Stimulated activated CD4-positive, alpha-beta T cell treated with anti-CD3 and anti-CD28 coated beads, Interleukin-15, amount 100 ng/mL, for 24 hours (primary cell): ENCODE measurements at regions not wholly inside any gene's neighbourhood (a gene's known extent, or its start where the extent isn't known, plus 50 kb on each side); places are given as distances from the start of the nearest gene placed in this dataset.
"Not testable (repeated sequence)": the region's sequence is repeated elsewhere in the genome, so short reads cannot be mapped to it uniquely, and the experiment has no call there.

Source experiments
- DNase-seq: peaks from one replicate; pipeline ENCODE4 v3.0.0-alpha.2; 2020

GRCh38 chr2:87319705-87320104 lies 298.1 kb upstream of the PLGLB1 start:
- DNase-seq, result not testable (repeated sequence)

DNA sequence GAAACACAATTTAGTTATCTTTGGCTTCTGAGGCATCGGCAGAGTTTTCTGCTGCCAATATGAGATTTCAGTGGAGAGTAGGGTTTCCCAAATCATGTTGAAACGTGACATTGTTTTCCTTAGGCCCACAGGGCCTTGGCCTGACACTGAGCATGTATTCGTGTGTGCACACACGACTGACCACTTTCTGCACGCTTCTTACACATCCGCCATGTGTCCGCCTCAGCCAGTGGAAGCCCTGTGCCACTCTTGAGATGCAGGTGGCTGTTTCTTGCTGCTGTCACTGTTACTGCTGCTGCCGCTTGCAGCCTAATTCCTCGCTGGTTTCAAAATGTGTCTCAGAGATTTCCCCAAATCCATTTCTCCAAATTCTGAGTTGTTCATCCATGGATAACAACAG lies 299.6 kb upstream of the PLGLB1 start:
- DNase-seq, result not testable (repeated sequence)

- not testable (repeated sequence) for DNase-seq
Measured at GRCh38 chr2:87324335-87325041, 302.8 kb upstream of the PLGLB1 start.

- DNase-seq, result not testable (repeated sequence)
Measured at GRCh38 chr2:87325042-87325910, 303.6 kb upstream of the PLGLB1 start.

DNA sequence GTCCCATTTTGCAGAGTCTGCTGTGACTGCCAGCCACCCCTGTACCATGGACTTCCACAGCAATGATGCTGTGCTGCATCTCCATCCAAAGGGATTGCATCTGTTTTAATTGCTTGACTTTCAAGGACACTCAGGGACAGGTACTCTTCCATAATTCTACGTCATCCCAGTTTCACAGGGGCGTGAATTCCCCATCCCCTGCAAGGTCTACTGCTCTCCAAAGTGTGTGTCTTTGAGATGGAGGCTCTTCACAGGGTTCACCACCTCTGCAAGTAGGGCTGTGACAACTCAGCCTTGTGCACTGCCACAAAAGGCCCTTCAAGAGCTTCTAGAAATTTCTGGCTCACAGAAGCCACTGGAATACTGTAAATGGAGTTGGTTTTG lies 304.3 kb upstream of the PLGLB1 start:
- DNase-seq, result not testable (repeated sequence)

DNA sequence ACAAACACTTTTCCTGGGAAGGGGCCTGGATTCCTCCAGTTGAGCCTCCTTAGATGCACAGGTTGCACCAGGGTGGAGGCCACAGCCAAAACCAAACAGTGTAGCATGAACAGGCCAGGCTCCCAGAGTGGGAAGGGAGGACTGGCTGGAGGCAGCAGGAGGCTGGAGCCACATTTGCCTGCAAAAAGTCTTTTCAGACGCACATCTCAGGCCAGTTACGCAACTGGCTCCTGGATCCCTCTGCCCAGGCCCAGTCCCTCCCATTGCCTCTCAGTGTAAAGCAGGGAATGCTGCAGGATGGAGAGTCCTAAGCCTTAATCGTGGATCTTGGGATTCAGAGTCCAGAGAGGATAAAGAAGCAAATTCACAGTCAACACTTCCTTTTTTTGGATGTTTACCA lies 305.1 kb upstream of the PLGLB1 start:
- not testable (repeated sequence) for DNase-seq

GRCh38 chr2:87327648-87328371 lies 306.2 kb upstream of the PLGLB1 start:
- not testable (repeated sequence) for DNase-seq

DNA sequence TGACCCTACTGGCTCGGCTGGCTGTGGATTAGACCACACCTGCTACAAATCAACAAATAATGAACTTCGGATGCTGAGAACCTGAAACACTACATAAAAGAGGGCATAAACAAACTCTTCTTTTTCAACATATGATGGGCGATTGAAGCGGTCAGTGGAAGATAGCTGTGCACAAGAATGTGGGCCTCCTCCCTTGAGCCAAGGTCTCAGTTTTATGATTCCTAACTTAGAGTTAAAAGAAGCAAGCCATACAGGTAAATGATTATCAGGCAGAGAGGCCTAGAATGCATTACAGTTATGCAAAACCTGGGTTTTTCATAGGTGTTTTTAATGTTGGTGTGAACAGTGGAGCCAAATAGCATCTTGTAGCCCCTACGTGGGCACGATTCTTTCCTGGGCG lies 307.9 kb upstream of the PLGLB1 start:
- not testable (repeated sequence) for DNase-seq

- not testable (repeated sequence) for DNase-seq
Measured at GRCh38 chr2:87330486-87330885, 308.8 kb upstream of the PLGLB1 start.

GRCh38 chr2:87331940-87332583 lies 310.4 kb upstream of the PLGLB1 start:
- not testable (repeated sequence) for DNase-seq

DNA sequence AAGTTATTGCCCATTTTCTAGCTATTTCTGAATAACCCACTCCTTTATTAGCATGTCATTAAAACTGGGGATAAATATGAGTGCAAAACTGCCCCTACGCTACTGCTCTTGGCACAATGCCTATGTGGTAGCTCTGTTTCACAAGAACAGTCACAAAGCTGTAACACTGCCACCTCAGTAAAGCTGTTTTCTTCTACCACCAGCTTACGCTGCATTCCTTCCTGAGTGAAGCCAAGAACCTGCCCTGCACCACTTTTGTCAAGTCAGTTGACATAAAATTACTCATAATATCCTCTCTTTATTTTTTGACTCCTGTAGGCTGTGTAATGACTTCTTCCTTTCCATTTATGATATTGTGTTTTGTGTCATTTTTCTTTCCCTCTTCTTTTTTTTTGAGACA lies 313.2 kb upstream of the PLGLB1 start:
- not testable (repeated sequence) for DNase-seq

DNA sequence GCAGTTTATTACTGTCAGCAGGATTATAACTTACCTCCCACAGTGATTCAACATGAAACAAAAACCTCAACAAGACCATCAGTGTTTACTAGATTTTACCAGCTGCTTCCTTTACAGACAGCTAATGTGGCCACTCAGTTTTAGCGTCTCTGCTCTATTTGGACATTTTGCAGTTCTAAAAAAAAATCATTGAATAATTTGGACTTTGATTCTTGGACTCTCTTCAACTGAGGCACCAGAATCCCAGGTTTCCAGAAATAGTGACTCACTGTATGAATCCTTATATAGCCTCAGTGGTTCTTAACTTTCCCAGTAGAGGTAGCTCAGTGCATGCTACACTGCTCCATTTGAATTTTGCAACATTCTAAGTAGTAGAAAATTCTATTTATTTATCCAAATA lies 317.4 kb upstream of the PLGLB1 start:
- DNase-seq, result not testable (repeated sequence)

GRCh38 chr2:87341601-87342014 lies 320.0 kb upstream of the PLGLB1 start:
- peak; percentile 70 for DNase-seq

DNA sequence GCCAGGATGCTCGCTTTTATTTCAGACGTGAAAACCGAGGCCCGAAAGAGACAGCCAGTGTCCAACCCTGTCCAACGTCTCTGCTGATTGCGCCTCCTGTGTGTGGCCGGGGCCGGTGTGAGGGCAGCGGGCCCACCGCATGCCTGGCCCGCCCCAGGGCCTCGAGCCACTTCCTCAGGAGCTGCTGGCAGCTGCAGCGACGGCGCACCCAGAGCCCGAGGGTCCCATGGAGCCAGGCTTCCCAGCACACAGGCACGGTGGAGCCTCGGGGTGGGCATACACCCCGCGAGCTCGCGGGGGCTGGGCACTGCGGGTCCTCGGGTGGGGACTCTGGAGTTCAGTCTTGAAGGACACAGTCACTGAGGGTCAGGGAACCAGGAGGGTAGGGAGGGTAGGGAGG lies 320.5 kb upstream of the PLGLB1 start:
- not testable (repeated sequence) for DNase-seq

DNA sequence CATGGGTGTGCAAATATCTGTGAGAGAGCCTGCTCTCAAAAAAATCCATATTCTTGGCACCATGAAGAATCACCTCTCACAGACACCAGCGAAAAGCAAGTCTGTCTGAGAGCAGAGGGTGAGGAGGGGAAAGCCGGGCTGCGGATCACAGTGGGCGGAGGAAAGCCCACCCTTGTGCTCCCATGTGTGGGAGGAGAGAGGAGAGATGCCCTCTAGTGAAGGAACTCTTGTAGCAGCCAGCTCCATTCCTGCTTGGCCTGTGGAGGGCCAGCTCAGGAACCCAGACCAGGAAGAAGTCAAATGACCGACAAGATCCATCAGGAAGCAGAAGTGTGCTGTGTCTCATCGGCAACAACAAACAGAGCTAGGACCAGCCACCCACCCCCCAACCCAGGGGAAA lies 321.7 kb upstream of the PLGLB1 start:
- DNase-seq, result not testable (repeated sequence)

DNA sequence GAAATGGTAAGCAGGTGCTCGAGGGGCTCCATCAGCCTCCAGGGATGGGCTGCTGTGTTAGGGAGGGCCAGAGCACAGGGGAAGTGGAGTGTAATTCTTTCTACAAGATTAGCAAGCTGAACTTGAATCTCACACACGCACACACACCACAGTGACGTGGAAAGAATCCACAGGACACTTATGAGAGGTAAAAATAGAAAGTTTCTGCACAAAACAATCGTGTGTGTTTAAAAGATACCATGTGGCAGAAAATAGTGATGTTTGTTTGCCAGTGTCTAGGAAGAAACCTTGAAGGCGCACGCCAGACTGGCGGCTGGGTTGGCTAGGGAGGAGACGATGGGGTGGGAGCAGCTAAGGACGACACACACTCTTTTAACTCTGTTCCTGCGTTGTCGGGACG lies 323.6 kb upstream of the PLGLB1 start:
- DNase-seq, result not testable (repeated sequence)

DNA sequence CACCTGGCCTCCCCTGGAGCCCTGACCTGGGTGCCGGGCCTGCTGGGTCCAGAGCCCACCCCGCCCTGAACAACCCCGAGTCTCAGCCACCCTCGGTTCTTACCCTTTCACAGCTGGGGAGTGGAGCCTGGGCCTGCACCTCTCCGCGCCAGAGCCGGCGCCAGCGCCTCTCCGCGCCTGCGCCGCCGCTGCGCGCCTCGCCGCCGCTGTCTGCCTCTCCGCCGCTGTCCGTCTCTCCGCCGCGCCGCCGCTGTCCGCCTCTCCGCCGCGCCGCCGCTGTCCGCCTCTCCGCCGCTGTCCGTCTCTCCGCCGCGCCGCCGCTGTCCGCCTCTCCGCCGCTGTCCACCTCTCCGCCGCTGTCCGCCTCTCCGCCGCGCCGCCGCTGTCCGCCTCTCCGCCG lies 326.9 kb upstream of the PLGLB1 start:
- not testable (repeated sequence) for DNase-seq

DNA sequence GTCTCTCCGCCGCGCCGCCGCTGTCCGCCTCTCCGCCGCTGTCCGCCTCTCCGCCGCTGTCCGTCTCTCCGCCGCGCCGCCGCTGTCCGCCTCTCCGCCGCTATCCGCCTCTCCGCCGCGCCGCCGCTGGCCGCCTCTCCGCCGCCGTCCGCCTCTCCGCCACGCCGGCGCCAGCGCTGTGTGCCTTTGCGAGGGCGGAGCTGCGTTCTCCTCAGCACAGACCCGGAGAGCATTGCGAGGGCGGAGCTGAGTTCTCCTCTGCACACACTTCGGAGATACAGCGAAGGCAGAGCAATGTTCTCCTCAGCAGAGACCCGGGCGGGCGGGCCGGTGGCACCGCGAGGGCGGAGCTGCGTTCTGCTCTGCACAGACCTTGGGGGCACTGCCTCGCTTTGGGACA lies 327.4 kb upstream of the PLGLB1 start:
- not testable (repeated sequence) for DNase-seq

DNA sequence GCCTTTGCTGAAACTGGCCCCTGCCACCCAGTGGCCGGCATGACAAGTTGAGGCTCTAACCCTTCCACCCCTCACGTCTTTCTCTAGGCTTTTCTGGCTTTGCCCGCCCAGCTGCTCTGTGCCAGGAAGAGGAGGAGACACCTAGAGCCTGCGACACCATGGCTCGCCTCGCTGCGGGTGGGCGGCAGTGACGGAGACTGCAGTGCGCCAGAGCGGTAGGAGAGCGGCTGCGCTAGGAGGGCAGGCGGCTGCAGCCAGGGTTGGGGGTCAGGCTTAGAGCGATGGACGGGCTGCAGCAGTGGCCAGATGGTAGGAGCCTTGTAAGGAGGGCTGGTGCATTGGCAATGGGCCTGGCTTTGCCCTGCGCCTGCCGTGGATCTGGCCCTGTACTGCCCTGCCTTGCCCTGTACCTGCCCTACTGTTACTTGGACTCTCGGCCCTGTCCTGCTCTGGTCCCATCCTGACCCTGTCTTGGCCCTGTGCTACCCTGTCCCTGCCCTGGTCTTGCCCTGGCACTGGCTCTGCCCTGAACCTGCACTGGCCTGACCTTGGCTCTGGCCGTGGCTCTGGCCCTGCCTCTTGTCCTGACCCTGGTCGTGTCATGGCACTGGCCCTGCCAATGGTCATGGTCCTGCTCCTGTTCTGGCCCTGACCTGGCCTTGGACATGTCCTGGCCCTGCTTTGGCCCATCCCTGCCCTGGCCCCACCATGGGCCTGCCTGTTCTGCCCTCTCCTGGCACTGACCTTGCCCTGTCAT lies 330.7 kb upstream of the PLGLB1 start:
- DNase-seq, result not testable (repeated sequence)

DNA sequence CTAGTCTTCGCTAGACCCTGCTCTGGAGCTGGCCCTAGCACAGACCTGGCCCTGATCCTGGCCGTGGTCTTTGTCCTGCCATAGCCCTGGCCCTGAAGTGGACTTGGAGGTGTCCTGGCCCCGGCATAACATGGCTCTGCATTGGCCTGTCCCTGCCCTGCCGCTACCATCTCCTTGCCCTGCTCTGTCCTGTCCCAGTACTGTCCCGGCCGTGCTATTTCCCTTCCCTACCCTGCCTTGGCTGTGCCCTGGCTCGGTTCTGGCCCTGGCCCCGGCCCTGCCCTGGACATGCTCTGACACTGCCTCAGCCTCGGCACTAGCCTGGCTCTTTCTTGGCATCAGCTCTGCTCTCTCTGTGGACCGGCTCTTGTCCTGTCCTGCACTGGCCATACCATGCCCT lies 331.8 kb upstream of the PLGLB1 start:
- DNase-seq, result not testable (repeated sequence)

GRCh38 chr2:87354102-87354501 lies 332.5 kb upstream of the PLGLB1 start:
- not testable (repeated sequence) for DNase-seq

GRCh38 chr2:87360250-87360649 lies 338.6 kb upstream of the PLGLB1 start:
- DNase-seq, result not testable (repeated sequence)
